ENCODE measurements at regions not wholly inside any gene's neighbourhood (a gene's known extent, or its start where the extent isn't known, plus 50 kb on each side); places are given as distances from the start of the nearest gene placed in this dataset.

- no peak overlapping the region for H3K4me3 ChIP-seq (ENCODE audit: low read depth, low read length)
- no peak for DNase-seq (ENCODE audit: low read depth)
- TF ChIP-seq, protein P1, sequence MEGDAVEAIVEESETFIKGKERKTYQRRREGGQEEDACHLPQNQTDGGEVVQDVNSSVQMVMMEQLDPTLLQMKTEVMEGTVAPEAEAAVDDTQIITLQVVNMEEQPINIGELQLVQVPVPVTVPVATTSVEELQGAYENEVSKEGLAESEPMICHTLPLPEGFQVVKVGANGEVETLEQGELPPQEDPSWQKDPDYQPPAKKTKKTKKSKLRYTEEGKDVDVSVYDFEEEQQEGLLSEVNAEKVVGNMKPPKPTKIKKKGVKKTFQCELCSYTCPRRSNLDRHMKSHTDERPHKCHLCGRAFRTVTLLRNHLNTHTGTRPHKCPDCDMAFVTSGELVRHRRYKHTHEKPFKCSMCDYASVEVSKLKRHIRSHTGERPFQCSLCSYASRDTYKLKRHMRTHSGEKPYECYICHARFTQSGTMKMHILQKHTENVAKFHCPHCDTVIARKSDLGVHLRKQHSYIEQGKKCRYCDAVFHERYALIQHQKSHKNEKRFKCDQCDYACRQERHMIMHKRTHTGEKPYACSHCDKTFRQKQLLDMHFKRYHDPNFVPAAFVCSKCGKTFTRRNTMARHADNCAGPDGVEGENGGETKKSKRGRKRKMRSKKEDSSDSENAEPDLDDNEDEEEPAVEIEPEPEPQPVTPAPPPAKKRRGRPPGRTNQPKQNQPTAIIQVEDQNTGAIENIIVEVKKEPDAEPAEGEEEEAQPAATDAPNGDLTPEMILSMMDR (IDR thresholded peaks at IDR 0.05; ENCODE audit: insufficient read depth, low read depth, low read length, missing control alignments): no peak
Measured at GRCh38 chr2:75328156-75328555, 128.8 kb upstream of the TACR1 start.

DNA sequence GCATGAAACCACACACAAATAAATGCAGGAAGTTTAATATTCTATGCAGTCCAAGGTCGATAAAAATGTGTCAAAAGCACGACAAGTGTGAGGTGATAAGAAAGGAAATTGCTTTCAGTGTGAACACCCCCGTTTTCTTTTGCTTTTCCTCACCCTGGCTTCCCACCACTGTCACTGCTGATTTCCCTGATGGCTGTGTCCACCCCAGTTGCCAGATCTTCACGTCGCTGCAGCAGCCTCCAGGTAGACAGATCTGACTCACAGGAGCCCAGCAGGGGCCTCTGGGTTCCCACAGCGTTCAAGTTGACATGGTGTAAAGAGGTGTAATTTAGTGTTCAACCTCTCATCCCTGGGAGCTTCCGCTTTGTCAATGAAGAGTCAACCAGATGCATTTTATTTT is 128.0 kb upstream of the TACR1 start:
- DNase-seq (ENCODE audit: low read depth): no peak
- H3K4me3 ChIP-seq (ENCODE audit: low read depth, low read length): no peak overlapping the region
- TF ChIP-seq, protein P1 (IDR thresholded peaks at IDR 0.05; ENCODE audit: insufficient read depth, low read depth, low read length, missing control alignments): no peak

GRCh38 chr2:75326645-75327044 is 127.3 kb upstream of the TACR1 start:
- TF ChIP-seq, protein P1 (IDR thresholded peaks at IDR 0.05; ENCODE audit: insufficient read depth, low read depth, low read length, missing control alignments): no peak
- DNase-seq (ENCODE audit: low read depth): no peak
- H3K4me3 ChIP-seq (ENCODE audit: low read depth, low read length): no peak overlapping the region

DNA sequence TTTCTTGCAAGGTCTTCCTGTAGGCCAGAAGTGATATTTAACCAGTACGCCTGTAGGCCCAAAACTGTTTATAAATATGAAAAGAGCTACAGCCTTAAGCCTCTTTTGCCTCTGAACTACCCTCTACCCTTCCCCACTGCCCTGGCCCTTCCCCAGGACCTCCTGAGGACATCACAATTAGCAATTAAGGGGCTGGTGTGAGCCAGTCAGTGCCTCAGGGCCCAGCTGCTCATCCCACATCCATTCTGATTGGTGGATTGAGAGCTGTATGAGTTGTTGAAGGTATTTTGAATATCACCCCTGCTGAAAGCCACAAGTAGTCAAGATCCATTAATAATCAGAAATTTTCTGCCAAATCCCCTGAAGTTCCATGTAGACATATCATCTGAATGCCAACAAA is 126.3 kb upstream of the TACR1 start:
- TF ChIP-seq, protein P1 (IDR thresholded peaks at IDR 0.05; ENCODE audit: insufficient read depth, low read depth, low read length, missing control alignments): no peak
- no peak for DNase-seq (ENCODE audit: low read depth)
- no peak overlapping the region for H3K4me3 ChIP-seq (ENCODE audit: low read depth, low read length)

GRCh38 chr2:75324861-75325284 is 125.6 kb upstream of the TACR1 start:
- DNase-seq (ENCODE audit: low read depth): no peak
- no peak overlapping the region for H3K4me3 ChIP-seq (ENCODE audit: low read depth, low read length)
- TF ChIP-seq, protein P1 (IDR thresholded peaks at IDR 0.05; ENCODE audit: insufficient read depth, low read depth, low read length, missing control alignments): no peak

GRCh38 chr2:75324141-75324540 is 124.8 kb upstream of the TACR1 start:
- no peak overlapping the region for H3K4me3 ChIP-seq (ENCODE audit: low read depth, low read length)
- no peak for DNase-seq (ENCODE audit: low read depth)
- TF ChIP-seq, protein P1 (IDR thresholded peaks at IDR 0.05; ENCODE audit: insufficient read depth, low read depth, low read length, missing control alignments): no peak

DNA sequence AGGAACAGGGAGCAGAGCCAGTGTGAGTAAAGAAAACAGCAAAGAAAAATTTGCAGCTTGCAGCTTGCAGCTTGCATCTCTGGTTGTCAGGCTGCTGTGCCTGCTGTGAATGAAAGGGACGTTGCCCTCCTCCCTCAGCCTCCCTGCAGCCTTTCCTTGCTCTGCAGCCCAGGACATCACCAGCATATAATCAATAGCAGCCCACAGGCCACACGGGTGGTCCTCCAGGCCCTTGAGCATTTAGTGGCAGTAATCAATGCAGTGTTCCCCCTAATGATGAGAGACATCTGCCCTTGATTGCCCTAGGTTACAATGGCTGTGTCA is 122.2 kb upstream of the TACR1 start:
- H3K4me3 ChIP-seq (ENCODE audit: low read depth, low read length): no peak overlapping the region
- DNase-seq (ENCODE audit: low read depth): no peak
- TF ChIP-seq, protein P1 (IDR thresholded peaks at IDR 0.05; ENCODE audit: insufficient read depth, low read depth, low read length, missing control alignments): no peak
